DMS153 (cell line): ENCODE measurements at regions not wholly inside any gene's neighbourhood (a gene's known extent, or its start where the extent isn't known, plus 50 kb on each side); places are given as distances from the start of the nearest gene placed in this dataset.
"Not testable (repeated sequence)": the region's sequence is repeated elsewhere in the genome, so short reads cannot be mapped to it uniquely, and the experiment has no call there.

Source experiments
- DNase-seq: peaks from one replicate; lab custom pipeline; 2025; lab: John Stamatoyannopoulos, UW

GRCh38 chr10:6811153-6811552 is 231.1 kb upstream of the PRKCQ start:
- DNase-seq: no peak

DNA sequence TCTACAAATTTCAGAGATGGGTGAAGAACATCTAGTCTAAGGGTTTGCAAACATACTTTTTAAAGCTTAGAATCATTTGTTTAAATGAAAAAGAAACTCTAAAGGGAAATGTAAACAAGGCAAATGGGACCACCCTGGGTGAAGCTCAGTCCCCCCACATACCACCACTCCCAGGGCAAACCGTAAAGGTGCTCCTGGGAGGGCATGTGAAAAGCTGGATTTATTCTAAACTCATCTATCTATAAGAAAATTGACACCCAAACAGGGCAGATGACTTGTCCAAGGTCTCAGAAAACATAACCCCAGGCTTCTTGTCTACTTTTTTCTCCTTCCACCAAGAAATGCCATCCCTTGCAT is 223.3 kb upstream of the PRKCQ start:
- DNase-seq: no peak

DNA sequence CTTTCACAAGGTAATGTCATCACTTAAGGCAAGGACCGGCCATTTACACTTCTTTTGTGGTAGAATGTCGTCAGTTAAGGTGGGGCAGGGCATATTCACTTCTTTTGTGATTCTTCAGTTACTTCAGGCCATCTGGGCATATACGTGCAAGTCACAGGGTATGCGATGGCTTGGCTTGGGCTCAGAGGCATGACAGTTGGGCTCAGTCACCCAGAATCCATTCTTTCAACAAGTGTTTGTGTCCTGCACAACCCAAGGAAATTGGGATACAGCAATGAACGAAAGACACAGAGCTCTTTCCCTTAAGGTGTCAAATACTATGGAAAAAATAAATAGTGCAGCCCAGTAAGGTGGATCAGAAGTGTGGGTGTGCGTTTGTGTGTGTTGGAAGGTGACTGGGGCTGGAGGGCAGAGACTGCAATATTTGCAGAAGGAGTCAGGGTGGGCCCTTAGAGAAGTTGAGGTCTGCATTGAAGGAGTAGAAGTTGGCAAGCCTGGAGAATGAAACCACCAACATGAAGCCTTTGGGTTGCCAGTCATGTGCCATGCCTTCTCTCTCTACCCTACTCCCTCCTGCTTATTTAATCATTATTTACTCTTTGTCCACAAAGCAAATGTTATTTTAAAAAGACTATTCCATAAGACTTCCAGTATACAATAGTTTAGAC is 222.8 kb upstream of the PRKCQ start:
- DNase-seq: no peak

DNA sequence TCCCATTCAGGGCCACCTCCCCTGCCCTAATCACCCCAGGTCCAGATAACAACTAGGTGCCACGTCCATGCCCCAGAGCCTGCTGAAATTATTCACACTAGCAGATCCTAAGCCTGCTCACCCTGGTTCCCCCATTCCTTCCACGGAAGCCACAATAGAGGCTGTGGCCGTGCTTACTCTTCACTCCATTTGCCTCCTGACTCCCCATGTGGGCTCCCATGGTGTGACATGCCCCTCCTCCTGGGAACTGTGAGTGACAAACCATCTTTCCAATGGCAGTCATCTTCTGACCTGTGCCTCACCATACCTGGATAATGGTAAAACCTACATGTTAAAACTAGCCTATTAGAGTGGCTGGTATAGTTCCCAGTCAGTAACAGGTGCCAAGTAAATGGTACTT is 216.2 kb upstream of the PRKCQ start:
- no peak for DNase-seq

DNA sequence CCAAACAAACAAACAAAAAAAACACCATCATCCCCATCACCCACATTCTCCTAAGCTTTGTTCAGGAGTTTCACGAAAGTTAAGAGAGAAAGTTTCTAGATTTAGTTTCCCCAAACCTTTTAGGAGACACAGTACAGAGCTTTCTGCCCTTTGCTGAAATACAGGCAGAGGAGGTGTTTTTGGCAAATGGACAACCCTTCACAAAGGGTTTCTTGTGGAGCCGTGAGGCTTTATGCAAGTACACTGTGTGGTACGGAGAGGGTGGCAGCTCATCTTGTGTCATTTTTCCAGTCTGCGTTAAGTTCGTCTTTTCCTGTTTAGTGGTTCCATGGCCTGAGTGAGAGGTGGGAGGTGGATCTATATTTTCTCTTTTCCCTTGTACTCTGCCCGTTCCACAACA is 215.5 kb upstream of the PRKCQ start:
- no peak for DNase-seq

- DNase-seq: peak; percentile 4
Measured at GRCh38 chr10:6794841-6795240, 214.8 kb upstream of the PRKCQ start.

DNA sequence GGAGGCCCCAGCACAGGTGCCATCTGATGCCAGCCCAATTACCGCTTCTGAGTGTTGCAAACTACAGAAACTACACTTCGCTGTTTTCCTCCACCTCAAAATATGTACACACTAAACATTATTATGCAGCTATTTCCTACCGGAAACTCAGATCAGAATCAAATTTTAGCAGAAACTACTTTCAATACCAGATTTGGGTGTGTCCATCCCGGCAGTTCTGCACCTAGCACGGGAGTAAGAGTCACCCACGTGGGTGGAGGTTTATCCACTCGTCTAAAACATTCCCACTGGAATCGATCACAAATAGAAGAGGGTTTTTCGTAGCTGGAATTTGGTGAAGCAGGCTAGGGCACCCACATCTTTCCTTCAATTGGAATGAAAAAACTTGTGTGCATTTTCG is 214.4 kb upstream of the PRKCQ start:
- DNase-seq: no peak

- no peak for DNase-seq
Measured at GRCh38 chr10:6788731-6789130, 208.7 kb upstream of the PRKCQ start.

DNA sequence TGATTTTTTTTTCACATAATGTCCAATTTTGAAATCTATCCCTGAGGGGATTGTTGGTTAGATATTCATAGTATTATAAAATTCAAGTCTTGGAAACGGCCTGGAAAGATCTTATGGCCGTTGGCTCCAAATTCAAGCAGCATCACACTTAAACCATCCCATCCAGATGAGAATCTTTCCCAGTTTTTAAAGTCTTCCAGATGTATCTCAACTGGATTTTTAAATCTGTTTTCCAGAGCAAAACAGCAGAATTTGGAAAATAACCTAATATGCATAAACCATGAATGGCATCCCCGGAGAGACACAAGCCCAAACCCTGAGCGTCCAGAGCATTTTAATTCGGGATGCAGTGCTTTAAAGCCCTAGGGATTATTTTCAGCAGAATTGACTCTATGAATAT is 208.2 kb upstream of the PRKCQ start:
- DNase-seq: no peak

GRCh38 chr10:6787718-6788117 is 207.6 kb upstream of the PRKCQ start:
- no peak for DNase-seq

- no peak for DNase-seq
Measured at GRCh38 chr10:6787091-6787490, 207.0 kb upstream of the PRKCQ start.

- DNase-seq: no peak
Measured at GRCh38 chr10:6786579-6787031, 206.5 kb upstream of the PRKCQ start.

DNA sequence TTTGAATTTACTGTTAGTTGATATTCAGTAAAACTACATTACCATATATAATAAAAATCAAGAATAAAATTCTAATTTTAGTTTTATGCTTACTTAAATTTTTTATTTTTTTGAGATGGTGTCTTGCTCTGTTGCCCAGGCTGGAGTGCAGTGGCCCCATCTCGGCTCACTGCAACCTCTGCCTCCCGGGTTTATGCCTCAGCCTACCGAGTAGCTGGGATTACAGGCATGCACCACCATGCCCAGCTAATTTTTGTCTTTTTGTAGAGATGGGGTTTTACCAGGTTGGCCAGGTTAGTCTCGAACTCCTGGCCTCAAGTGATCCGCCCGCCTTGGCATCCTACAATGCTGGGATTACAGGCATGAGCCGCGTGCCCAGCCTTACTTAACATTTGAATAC is 204.4 kb upstream of the PRKCQ start:
- DNase-seq: not testable (repeated sequence)

GRCh38 chr10:6783471-6783870 is 203.4 kb upstream of the PRKCQ start:
- DNase-seq: no peak

DNA sequence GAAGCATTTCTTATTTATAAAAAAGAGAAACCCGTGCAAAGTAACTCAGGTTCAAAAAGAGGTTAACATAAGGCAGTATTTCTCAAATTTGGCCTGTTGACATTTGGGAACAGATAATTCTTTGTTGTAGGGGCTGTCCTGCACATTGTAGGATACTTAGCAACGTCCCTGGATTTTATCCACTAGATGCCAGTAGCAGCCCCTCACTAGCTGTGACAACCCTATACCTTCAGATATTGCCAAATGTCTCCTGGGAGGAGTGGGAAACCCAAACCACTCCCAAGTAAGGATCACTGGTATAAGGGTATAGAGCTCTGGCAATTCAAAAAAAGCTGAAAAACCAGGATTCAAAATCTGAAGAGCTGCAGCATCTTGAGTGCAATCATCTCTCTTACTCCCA is 202.3 kb upstream of the PRKCQ start:
- no peak for DNase-seq

DNA sequence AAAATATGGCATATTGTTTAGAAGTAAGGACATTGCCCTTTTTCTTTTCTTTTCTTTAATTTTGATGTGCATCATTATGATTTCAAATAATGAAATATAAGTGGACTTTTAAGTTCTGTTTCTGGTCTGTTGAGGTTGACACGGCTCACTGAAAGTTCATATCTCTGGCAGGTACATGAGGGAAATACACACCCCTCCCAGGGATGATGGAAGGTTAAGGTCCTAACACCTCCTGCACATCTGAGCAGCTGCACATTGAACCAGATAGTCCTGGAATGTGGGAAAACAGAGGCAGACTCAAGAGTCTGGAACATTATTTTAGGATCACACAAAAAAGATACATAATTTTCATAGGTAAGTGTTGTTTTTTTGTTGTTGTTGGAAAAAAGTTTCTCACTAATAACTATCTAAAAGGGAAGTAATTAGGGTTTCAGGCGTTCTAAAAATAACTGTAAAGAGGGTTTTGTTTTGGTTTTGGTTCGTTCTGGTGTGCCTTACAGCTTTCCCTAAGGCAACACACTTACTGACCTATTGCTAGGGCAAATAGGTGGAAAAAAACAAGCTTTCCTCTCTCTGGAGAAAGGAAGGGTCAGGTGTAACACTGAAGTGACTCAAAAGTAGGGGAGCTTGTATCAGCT is 201.2 kb upstream of the PRKCQ start:
- no peak for DNase-seq

DNA sequence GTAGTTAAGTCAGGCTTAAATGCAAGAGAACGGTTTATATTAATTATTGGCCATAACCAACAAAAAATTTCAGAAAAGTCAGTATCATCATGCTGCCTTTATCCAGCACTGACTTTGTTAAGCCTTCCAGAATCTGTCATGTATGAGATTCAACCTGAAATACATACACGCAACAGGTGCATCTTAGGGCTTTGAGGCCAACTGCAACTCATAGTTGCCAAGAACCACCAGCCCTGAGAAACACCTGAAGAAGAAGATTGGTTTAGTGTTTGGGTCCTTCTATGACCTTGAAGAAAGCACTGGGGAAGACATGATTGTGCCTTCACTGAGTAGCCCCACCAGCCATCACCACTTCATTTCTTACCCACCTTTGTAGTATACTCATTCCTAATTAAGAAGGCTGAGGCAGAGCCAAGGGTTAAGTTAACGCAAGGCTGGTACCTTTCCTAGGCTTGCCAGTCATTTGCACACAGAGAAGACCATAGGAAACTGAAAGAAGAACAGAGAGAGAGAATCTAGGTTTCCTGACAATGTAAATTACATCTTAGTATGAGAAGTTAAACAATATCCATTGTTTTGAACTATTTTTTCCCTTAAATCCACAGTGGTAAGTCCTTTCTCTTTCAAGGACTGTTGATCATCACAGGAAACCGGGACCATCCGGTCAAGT is 200.1 kb upstream of the PRKCQ start:
- DNase-seq: no peak

GRCh38 chr10:6778992-6779701 is 199.1 kb upstream of the PRKCQ start:
- DNase-seq: no peak

- no peak for DNase-seq
Measured at GRCh38 chr10:6776170-6776569, 196.1 kb upstream of the PRKCQ start.

GRCh38 chr10:6774406-6774805 is 194.3 kb upstream of the PRKCQ start:
- DNase-seq: no peak

GRCh38 chr10:6771331-6771730 is 191.3 kb upstream of the PRKCQ start:
- no peak for DNase-seq

DNA sequence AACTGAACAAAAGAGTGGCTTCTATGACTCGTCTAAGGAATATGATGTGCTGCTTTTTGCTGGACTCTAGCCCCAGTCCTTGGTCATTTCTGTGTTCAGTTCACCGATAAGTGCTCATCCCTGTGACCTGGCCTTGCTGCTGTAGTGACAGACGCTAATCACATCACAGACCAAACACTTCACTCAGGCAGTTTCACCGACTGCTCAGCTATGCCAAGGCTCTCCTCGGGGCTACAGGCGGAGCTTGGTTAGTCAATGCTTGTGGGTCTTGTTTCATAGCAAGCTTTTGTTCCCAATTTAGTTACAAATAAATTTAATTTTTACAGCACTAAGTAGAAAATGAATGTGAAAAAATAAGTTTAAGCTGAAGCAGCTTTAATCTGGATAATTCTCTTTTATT is 190.8 kb upstream of the PRKCQ start:
- no peak for DNase-seq
